Dermis microvascular lymphatic vessel endothelial cell (primary cell): ENCODE measurements at regions not wholly inside any gene's neighbourhood (a gene's known extent, or its start where the extent isn't known, plus 50 kb on each side); places are given as distances from the start of the nearest gene placed in this dataset.
"Not testable (repeated sequence)": the region's sequence is repeated elsewhere in the genome, so short reads cannot be mapped to it uniquely, and the experiment has no call there.

Experiments
- DNase-seq, 2 donors: peaks; one replicate each; pipeline versions ENCODE4 v3.0.0 to v3.0.0-alpha.2; 2010; ENCODE audit warnings: low read depth in 2 of 2

GRCh38 chr1:223991297-223991857 is 122.5 kb upstream of the FBXO28 start:
- DNase-seq, result not testable (repeated sequence)

DNA sequence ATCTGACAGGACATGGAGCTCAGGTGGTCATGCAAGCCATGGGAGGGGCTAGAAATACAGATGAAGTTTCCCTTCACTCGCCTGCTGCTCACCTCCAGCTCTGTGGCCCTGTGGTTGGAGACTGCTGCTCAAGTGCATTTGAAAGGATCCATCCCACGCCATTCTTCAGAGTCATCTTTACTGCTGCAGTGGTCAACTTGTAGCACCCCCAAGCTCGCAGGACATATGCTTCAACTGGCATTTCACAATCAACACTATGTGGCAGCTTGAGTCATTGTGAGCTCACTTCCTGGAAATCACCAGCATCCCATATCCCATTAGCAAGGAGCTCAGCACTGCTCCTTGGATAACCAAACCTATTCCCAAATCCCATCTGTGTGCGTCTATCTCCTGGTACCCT is 116.2 kb upstream of the TP53BP2 start:
- peak in 1 of 2 donors; percentile 0 for DNase-seq

- not testable (repeated sequence) for DNase-seq
These were observed 107.1 kb upstream of the TP53BP2 start for GRCh38 chr1:223952801-223953200.

DNA sequence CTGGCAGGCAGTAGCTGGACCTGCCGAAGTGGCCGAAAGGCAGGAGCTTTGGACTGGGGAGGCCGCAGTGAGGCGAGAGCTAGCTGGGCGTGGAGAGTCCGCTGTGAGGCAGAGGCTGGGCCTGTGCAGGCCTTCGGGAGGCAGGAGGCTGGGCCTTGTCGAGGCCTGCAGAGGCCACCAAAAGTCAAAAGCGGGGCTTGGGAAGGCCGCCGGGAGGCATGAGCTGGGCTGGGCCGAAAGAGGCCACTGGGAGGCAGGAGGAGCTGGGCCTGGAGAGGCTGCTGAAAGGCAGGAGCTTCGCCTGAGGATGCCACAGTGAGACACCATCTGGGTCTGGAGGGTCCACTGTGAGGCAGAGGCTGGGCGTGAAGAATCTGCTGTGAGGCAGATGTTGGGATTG is 105.8 kb upstream of the TP53BP2 start:
- DNase-seq, result not testable (repeated sequence)

DNA sequence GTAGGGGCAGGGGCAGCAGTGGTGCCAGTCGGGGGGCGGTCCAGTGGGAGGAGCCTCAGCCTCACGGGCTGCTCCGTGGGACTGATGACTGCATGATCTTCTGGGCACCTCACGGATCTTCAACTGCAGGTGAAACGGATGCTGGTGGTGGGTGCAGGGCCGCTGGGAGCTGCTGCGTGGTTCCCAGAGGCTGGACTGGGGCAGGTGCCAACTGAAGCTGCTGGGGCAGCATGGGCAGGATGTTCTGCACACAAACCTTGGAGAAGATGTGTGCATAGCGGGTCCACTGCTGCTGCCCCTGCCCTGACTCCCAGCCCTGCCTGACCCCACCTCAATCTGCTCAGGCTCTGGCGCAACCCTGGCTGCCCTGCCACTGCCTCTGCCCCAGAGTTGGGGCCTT is 104.2 kb upstream of the TP53BP2 start:
- not testable (repeated sequence) for DNase-seq

DNA sequence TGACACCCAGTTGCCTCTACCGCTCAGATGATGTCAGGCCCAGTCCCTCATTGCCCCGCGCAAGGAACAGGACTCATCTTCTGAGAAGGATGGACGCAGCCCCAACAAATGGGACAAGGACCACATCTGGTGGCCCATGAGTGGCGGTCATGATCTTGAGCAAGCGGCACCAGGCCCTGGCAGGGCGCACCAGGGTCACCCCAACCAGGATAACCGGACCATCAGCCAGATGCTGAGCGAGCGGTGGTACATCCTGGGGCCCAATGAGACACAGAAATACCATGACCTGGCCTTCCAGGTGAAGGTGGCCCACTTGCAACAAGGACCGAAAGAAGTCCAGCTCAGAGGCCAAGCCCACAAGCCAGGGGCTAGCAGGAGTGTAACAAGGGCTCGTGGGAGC is 102.3 kb upstream of the TP53BP2 start:
- DNase-seq, result not testable (repeated sequence)

GRCh38 chr1:223936592-223936991 is 90.8 kb upstream of the TP53BP2 start:
- not testable (repeated sequence) for DNase-seq

DNA sequence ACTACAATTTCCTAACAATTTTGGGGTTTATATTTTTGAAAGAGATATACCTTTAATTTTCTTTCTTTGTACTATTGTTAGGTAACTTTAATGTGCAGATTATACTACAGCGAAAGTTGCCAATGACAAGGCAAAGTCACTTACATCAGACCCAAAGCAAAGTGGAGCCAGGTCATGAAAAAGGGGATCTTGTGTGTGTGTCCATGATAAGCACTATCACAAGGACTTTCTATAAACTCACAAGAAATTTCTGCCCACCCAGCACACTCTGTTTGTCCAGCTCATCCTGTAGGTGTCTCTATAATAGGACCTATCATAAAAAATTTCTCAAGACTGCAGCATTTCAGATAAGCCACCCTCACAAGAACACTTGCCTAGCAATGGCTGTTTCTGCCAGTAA is 85.7 kb upstream of the TP53BP2 start:
- not testable (repeated sequence) for DNase-seq

GRCh38 chr1:223920805-223921204 is 75.1 kb upstream of the TP53BP2 start:
- DNase-seq, result not testable (repeated sequence)

DNA sequence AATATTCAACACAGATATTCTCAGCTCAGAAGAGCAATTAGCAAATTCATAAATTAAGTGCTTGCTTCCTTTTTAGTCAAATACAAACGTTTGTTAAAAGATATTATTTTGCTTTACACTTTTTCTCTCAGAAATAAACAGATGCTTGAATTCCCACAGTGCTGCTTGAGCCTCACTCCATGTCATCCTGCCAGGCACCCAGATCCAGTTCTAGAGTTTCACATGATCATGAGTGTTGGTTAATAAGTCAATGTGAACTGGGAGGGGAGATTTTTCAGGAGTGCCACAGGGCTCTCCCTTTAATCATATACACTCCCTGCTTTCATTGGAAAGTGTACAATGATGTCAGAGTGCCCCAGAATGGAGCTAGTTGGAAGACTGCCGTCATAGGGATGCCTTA is 69.7 kb upstream of the TP53BP2 start:
- not testable (repeated sequence) for DNase-seq

DNA sequence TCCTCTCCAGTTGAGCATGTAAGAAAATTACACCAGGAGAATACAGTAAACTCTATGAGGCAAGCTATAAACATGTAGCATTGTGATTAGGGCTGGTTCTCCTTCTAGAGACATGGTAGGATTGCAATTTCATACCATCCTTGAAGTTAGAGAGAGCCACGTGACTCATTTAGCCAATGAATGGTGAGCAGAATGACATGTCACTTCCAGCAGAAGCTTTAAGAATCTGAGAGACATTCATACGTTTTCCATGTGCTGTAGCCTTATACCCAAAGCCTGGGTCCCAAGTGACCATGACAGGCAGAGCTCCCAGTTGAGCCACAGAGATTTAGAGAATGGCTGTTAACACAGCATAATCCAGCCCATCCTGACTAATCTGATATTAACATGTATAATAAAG is 68.0 kb upstream of the TP53BP2 start:
- not testable (repeated sequence) for DNase-seq

DNA sequence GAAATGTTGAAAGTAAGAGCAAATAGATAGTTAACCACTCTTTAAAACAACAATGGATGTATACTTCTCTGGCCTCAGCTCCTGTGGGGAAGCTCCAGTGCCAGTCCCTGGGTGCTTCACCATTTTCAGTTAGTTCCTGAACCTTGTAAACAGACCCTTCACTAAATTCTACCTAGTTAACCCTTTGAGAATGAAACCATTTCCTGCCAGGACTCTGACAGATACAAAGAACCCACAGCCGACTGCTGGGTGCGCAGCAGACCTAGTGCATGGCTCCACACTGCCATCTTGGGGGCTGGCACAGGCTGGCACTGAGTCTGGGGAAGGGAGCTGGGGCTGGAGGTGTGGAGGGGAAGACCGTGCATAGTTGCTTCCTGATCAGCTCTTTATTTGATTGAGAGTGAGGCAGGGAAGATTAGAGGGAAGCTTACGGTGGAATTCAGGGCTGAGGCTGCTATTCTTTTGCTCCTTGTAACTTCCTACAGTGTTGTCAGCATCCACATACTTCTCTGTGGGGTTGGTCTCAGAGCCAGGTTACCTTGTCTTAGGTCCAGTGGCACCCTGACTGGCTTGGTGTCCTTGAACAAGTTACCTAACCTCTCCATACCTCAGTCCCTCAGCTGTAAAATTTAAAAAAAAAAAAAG is 62.3 kb upstream of the TP53BP2 start:
- not testable (repeated sequence) for DNase-seq

DNA sequence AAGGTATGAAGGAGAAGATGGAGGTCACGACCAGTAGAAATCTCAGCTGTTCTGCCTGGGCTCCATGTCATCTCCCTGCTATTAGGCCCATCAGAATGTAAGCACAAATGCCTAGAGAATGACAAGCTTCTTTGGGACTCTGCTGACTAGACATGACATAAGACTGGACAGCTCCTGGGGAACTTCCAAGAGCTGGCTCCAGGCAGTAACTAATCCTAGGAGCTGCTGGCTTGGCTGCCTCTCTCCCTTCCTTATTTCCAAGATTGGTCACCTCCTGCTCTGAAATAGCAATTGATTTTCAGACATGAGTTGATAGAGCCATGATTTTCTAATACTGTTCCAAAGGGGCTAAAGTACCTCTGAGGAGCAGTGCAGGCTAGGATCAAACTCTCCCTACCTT is 57.5 kb upstream of the TP53BP2 start:
- not testable (repeated sequence) for DNase-seq

DNA sequence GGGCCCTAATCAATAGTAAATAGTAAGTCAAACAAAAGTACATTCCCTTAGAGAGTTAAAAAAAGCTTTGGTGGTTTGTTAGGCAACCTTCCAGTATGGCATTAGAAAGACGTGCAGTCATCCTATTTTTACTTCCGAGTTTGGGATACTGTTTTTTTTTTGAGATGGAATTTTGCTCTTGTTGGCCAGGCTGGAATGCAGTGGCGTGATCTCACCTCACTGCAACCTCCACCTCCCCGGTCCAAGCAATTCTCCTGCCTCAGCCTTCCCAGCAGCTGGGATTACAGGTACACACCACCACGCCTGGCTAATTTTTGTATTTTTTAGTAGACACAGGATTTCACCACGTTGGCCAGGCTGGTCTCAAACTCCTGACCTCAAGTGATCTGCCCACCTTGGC is 54.0 kb upstream of the TP53BP2 start:
- DNase-seq, result not testable (repeated sequence)

DNA sequence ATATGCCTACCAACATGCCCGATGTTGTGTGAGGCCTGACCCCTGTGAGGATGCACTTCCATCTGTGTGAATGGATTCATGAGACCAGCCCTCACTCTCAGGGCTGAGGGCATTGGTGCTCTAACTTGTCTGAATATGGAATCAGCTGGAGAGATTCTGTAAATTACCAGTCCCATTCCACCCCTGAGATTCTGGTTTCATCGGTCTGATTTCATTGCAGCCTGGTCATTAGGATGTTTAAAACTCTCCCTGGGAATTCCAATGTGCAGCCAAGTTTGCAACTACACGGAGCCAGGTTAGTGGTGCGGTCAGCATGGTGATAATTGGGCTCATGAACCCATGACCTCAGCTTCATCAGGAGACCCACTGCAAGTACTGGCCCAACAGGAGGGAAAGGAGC is 51.4 kb upstream of the TP53BP2 start:
- not testable (repeated sequence) for DNase-seq

GRCh38 chr1:223895950-223896349 is 50.2 kb upstream of the TP53BP2 start:
- not testable (repeated sequence) for DNase-seq
